ENCODE measurements at regions not wholly inside any gene's neighbourhood (a gene's known extent, or its start where the extent isn't known, plus 50 kb on each side); places are given as distances from the start of the nearest gene placed in this dataset.
A peak's percentile ranks its signal among the peaks of the same experiment; 100 is the strongest.

- no peak for DNase-seq
Measured at GRCh38 chr18:56115071-56116015, 523.0 kb downstream of the TXNL1 start.

DNA sequence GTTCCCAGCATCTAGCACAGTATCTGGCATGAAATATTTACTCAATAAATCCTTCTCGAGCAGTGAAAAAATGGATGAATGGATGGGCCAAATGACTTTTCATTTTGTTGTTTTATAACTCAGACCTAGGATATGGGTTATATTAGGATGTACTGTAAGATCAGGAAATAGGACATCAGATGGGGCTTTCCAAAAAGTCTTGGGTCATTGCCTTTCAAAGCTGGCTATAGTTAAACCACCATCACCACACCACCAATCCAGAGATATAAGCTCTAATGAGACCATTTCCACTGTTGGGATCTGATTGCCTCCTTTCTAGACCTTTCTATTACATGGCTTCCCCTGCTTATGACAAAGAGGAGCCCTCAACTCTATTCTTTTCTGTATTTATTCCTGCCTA lies 525.0 kb upstream of the TCF4 start:
- no peak for DNase-seq

DNA sequence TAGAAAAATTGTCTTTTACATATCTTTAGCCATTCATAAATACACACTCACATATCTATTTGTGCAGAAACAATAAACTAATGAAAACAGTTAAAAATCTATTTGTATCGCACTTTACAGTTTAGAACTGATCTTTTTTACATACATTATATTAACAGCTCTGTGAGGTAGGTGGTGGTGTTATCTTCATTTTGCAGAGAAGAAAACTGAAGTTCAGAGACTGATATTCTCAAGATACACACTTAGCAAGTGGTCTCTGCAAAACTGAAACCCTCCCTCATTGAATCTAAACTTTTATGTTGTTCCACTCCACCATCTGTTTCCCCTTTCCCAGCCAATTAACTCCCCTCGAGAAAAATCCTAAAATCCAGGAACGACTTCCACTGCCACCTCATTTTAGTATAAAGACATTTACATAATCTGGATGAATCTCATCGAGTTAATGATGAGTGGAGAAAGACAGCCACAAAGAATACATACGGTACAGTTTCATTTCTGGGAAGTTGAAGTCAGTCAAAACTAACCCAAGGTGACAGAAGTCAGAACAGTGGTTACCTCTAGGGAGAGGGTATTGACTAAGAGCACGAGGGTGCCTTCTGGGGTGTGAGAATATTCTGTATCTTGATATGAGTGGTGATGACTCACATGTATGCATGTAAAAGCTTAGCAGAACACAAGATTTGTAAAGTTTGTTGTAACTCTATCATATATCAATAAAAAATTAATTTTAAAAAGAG lies 524.2 kb upstream of the TCF4 start:
- peak; percentile 52 for DNase-seq

DNA sequence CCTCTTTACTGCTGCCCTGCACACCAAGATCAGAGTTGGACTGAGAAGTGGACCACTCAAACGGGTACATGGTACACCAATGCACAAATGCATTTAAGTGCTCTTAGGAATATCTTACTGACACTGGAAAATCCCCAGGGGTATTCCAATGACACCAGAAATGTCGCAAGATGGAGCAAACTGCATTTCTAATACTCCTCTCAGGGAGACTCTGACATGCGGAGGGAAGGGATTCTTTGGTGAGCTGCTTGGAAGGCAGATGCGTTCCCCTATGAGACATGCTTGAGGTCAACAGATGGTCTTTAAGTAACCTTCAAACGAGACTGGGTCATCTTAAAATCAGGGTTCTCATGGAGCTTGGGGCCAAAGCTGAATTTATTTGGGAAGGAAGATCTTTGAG lies 521.8 kb upstream of the TCF4 start:
- DNase-seq, result no peak

- DNase-seq, result no peak
Measured at GRCh38 chr18:56108478-56109367, 520.7 kb upstream of the TCF4 start.

- DNase-seq, result no peak
Measured at GRCh38 chr18:56107821-56108477, 520.0 kb upstream of the TCF4 start.

- no peak for DNase-seq
Measured at GRCh38 chr18:56100090-56100722, 512.2 kb upstream of the TCF4 start.

DNA sequence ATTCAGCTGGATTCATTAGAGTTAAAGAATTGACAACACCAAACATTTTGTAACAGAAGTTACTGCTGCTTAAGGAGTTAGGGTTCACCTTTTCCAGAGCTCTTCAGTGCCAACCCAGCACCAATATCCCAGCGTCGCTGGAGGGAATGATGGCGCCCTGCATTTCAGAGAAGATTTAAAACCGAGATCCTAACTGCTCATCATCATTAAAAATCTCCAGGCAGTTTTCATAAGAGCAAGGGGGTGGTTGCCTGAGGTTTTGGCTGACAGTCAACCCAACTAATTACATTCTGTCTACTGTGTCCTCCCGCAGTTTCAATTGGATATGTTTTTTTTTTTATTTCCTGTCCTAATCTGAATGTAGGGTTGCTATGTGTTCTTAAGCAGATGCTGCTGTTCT lies 509.6 kb upstream of the TCF4 start:
- peak; percentile 49 for DNase-seq

DNA sequence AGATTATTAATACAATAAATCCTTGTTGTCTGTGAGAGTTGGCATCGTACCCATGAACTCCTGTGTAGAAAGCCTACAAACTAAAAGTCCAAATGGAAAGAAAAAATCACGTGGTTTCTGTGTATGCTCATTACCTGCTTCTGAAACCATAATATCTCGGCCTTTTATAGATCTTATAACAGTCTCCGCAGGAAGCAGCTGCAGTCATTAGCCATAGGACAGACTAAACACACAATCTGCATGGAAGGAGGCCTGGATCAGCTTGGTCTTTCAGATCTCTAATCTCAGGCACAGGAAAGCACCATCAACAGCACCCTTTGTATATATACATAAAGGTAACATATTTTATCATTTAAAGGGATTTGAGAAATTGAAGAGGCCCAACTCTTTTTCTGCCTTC lies 508.9 kb upstream of the TCF4 start:
- no peak for DNase-seq

DNA sequence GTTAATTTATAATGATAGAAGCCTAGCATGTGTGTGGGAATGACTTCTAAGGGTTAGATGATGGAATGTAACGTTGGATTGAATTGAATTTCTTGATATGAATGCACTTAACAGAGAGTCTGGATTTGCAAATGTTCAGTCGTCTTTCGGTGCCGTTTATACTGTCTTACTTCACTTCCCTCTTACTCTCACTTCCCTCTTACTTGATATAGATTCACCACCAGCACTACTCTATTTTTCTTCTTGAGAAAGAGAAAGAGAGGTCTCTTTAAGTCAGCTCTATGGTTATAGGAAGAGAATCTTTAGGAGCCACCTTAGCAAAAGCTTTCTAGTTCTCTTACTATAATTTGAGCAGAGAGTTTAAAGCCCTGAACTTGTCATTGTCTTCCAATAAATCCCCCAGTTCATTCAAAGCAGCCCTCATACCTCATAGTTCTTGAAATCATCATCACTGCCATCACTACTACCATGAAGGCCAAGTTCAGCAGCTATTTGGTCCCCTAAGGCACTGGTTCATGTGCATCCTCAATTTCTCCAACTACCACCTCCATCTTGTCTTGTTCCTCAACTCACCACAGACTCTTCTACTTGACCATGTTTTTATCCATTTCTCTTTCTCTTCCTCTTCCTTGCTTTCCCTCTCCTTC lies 501.7 kb upstream of the TCF4 start:
- DNase-seq, result no peak

GRCh38 chr18:56086786-56087185 lies 498.8 kb upstream of the TCF4 start:
- no peak for DNase-seq

DNA sequence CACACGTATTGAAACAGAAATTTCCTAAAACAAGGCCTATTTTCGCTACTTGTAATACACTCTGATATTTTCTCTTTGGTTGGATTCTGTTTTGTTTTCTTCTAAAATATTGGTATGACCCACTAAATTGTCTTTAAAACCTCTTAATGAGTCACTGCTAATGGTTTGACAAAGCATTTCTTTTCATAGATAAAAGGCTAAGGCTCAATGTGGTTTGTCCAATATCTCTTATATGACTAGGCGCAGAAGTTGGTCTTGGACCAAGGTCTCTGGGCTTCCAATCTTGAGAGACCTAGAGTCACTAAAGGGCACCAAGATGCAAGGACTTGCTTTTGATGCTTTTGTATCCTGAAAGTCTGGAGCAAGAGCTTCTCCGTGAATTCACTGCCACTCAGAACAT lies 498.2 kb upstream of the TCF4 start:
- peak; percentile 47 for DNase-seq

DNA sequence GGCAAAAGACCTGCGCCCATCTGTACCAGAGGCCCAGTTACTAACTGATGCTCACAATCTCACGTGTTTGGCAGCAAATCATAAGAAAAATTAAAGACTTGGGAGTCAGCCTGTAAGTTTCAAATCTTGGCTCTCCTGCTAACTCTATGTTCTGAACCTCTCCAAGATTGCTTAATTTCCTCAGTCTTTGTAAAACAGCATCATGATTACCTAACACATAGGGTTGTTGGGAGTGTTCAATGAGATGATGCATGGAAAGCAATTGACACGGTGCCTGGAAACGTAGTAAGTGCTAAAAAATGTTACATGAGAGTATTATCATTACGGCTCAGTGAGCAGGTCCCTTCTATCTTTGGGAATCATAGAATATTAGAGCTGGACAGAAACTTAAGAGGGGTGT lies 497.6 kb upstream of the TCF4 start:
- peak; percentile 84 for DNase-seq

DNA sequence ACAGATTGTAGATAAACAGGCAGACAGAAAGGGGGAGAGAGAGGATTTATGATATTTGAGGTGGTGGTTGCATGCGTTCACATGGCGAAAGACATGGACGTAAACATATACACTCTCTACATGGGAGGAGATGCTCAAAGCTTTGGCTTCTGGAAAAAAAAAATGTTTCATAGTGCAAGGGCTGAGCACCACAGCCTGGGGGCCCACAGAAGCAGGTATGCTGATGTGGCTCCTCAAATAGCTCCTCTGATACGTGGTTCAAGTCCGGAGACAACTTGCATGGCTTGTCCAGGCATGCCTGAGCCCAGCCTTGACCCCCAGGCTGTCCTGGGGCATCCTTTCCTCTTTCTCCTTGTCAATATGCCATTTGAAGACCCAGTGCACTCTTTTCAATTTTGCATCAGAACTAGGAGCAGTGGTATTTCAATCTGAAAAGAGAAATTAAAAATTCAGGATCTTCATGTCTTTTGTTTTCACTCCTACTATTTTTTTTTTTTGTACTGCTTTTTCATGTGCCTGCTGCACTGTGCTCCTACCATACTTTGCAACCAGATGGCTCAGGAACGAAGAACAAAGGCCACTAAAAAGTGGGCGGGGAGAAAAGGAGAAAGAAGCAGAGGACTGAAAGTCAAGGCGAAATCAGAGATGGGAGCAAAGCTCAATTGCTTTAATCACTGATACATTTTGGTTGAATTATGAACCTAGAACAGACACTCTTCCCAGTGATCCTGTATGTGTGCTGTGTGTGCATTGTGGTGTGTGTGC lies 495.7 kb upstream of the TCF4 start:
- DNase-seq, result no peak

GRCh38 chr18:56083097-56083521 lies 495.1 kb upstream of the TCF4 start:
- DNase-seq, result peak; percentile 41

- DNase-seq, result peak; percentile 48
Measured at GRCh38 chr18:56076723-56077122, 488.7 kb upstream of the TCF4 start.

GRCh38 chr18:56068701-56069100 lies 480.7 kb upstream of the TCF4 start:
- DNase-seq, result no peak

GRCh38 chr18:56067969-56068671 lies 480.1 kb upstream of the TCF4 start:
- DNase-seq, result peak; percentile 88

GRCh38 chr18:56067214-56067894 lies 479.4 kb upstream of the TCF4 start:
- peak; percentile 29 for DNase-seq

All from fibroblast of skin of right biceps (primary cell).